NCI-H510A (cell line): ENCODE measurements at regions not wholly inside any gene's neighbourhood (a gene's known extent, or its start where the extent isn't known, plus 50 kb on each side); places are given as distances from the start of the nearest gene placed in this dataset.
"Not testable (repeated sequence)": the region's sequence is repeated elsewhere in the genome, so short reads cannot be mapped to it uniquely, and the experiment has no call there.

Experiments
- DNase-seq: peaks from one replicate; lab custom pipeline; 2025; lab: John Stamatoyannopoulos, UW

- DNase-seq = no peak
Observed at GRCh38 chr2:83055376-83056010, 1403.6 kb downstream of the SUCLG1 start.

GRCh38 chr2:83054751-83055150 is 1404.3 kb downstream of the SUCLG1 start:
- DNase-seq = no peak

- no peak for DNase-seq
Observed at GRCh38 chr2:83051538-83052170, 1407.4 kb downstream of the SUCLG1 start.

- no peak for DNase-seq
Observed at GRCh38 chr2:83042053-83042452, 1417.0 kb downstream of the SUCLG1 start.

- no peak for DNase-seq
Observed at GRCh38 chr2:83022631-83023210, 1436.4 kb downstream of the SUCLG1 start.

GRCh38 chr2:83017366-83018090 is 1441.6 kb downstream of the SUCLG1 start:
- no peak for DNase-seq

- no peak for DNase-seq
Observed at GRCh38 chr2:83016343-83017110, 1442.6 kb downstream of the SUCLG1 start.

- DNase-seq = no peak
Observed at GRCh38 chr2:83015900-83016299, 1443.2 kb downstream of the SUCLG1 start.

GRCh38 chr2:83015035-83015715 is 1443.9 kb downstream of the SUCLG1 start:
- DNase-seq = no peak

GRCh38 chr2:83014462-83014861 is 1444.6 kb downstream of the SUCLG1 start:
- DNase-seq = no peak

- DNase-seq = no peak
Observed at GRCh38 chr2:83006961-83007360, 1452.1 kb downstream of the SUCLG1 start.

GRCh38 chr2:83003555-83003954 is 1455.5 kb downstream of the SUCLG1 start:
- no peak for DNase-seq

GRCh38 chr2:83002706-83003105 is 1456.4 kb downstream of the SUCLG1 start:
- DNase-seq = no peak

GRCh38 chr2:82998781-82999180 is 1460.3 kb downstream of the SUCLG1 start:
- no peak for DNase-seq

GRCh38 chr2:82996217-82996616 is 1462.9 kb downstream of the SUCLG1 start:
- DNase-seq = no peak

GRCh38 chr2:82994151-82994550 is 1464.9 kb downstream of the SUCLG1 start:
- DNase-seq = no peak

GRCh38 chr2:82993609-82994008 is 1465.5 kb downstream of the SUCLG1 start:
- no peak for DNase-seq

- DNase-seq = no peak
Observed at GRCh38 chr2:82992968-82993367, 1466.1 kb downstream of the SUCLG1 start.

GRCh38 chr2:82987706-82988105 is 1471.4 kb downstream of the SUCLG1 start:
- not testable (repeated sequence) for DNase-seq

- no peak for DNase-seq
Observed at GRCh38 chr2:82986899-82987298, 1472.2 kb downstream of the SUCLG1 start.

- no peak for DNase-seq
Observed at GRCh38 chr2:82985572-82986197, 1473.4 kb downstream of the SUCLG1 start.
